ENCODE measurements at regions not wholly inside any gene's neighbourhood (a gene's known extent, or its start where the extent isn't known, plus 50 kb on each side); places are given as distances from the start of the nearest gene placed in this dataset.

- DNase-seq (ENCODE audit: low read depth in 2 of 2), result no peak
Observed at GRCh38 chr5:158302029-158302428, 443.1 kb upstream of the CLINT1 start.

GRCh38 chr5:158301186-158301585 lies 442.2 kb upstream of the CLINT1 start:
- no peak for DNase-seq (ENCODE audit: low read depth in 2 of 2)

- DNase-seq (ENCODE audit: low read depth in 2 of 2), result no peak
Observed at GRCh38 chr5:158300256-158300655, 441.3 kb upstream of the CLINT1 start.

GRCh38 chr5:158297002-158297527 lies 438.1 kb upstream of the CLINT1 start:
- no peak for DNase-seq (ENCODE audit: low read depth in 2 of 2)

- DNase-seq (ENCODE audit: low read depth in 2 of 2), result no peak
Observed at GRCh38 chr5:158294701-158295100, 435.8 kb upstream of the CLINT1 start.

GRCh38 chr5:158292981-158293380 lies 434.0 kb upstream of the CLINT1 start:
- no peak for DNase-seq (ENCODE audit: low read depth in 2 of 2)

GRCh38 chr5:158289967-158290366 lies 431.0 kb upstream of the CLINT1 start:
- DNase-seq (ENCODE audit: low read depth in 2 of 2), result no peak

GRCh38 chr5:158288272-158288657 lies 429.3 kb upstream of the CLINT1 start:
- no peak for DNase-seq (ENCODE audit: low read depth in 2 of 2)

GRCh38 chr5:158287643-158288271 lies 428.8 kb upstream of the CLINT1 start:
- no peak for DNase-seq (ENCODE audit: low read depth in 2 of 2)

- DNase-seq (ENCODE audit: low read depth in 2 of 2), result no peak
Observed at GRCh38 chr5:158286827-158287226, 427.9 kb upstream of the CLINT1 start.

GRCh38 chr5:158285698-158286097 lies 426.8 kb upstream of the CLINT1 start:
- DNase-seq (ENCODE audit: low read depth in 2 of 2), result no peak

GRCh38 chr5:158284242-158284641 lies 425.3 kb upstream of the CLINT1 start:
- no peak for DNase-seq (ENCODE audit: low read depth in 2 of 2)

GRCh38 chr5:158283397-158283796 lies 424.5 kb upstream of the CLINT1 start:
- DNase-seq (ENCODE audit: low read depth in 2 of 2), result no peak

- DNase-seq (ENCODE audit: low read depth in 2 of 2), result no peak
Observed at GRCh38 chr5:158278216-158278925, 419.4 kb upstream of the CLINT1 start.

GRCh38 chr5:158277276-158277675 lies 418.3 kb upstream of the CLINT1 start:
- DNase-seq (ENCODE audit: low read depth in 2 of 2), result no peak

GRCh38 chr5:158276692-158277091 lies 417.7 kb upstream of the CLINT1 start:
- DNase-seq (ENCODE audit: low read depth in 2 of 2), result no peak

- no peak for DNase-seq (ENCODE audit: low read depth in 2 of 2)
Observed at GRCh38 chr5:158275511-158275910, 416.6 kb upstream of the CLINT1 start.

GRCh38 chr5:158273035-158273434 lies 414.1 kb upstream of the CLINT1 start:
- DNase-seq (ENCODE audit: low read depth in 2 of 2), result no peak

- DNase-seq (ENCODE audit: low read depth in 2 of 2), result no peak
Observed at GRCh38 chr5:158272409-158272808, 413.5 kb upstream of the CLINT1 start.

GRCh38 chr5:158270996-158271554 lies 412.1 kb upstream of the CLINT1 start:
- no peak for DNase-seq (ENCODE audit: low read depth in 2 of 2)

GRCh38 chr5:158268286-158268685 lies 409.3 kb upstream of the CLINT1 start:
- no peak for DNase-seq (ENCODE audit: low read depth in 2 of 2)

- DNase-seq (ENCODE audit: low read depth in 2 of 2), result no peak
Observed at GRCh38 chr5:158267228-158267627, 408.3 kb upstream of the CLINT1 start.
